Right cardiac atrium (tissue), 5 donors: ENCODE measurements at regions not wholly inside any gene's neighbourhood (a gene's known extent, or its start where the extent isn't known, plus 50 kb on each side); places are given as distances from the start of the nearest gene placed in this dataset.
"Not testable (repeated sequence)": the region's sequence is repeated elsewhere in the genome, so short reads cannot be mapped to it uniquely, and the experiment has no call there.

ENCODE experiments used
- ATAC-seq, 2 donors: fragments of 200-7000 bp; cut with Tn5 transposase; one replicate each; pipeline versions ENCODE4 v1.8.0 to v1.9.1; 2020; ENCODE audit warnings: moderate library complexity in 2 of 2, mild to moderate bottlenecking in 1 of 2
- DNase-seq, 3 donors: peaks; one replicate each; pipeline ENCODE4 v3.0.0-alpha.2; 2020
- H3K27ac ChIP-seq: one replicate; pipeline ENCODE4 v1.5.1; 2013; ENCODE audit warnings: mild to moderate bottlenecking, low read length, control low read depth, moderate library complexity
- H3K27me3 ChIP-seq: one replicate; pipeline ENCODE4 v1.6.1; 2013; ENCODE audit not compliant: control insufficient read depth, insufficient read depth
- H3K4me1 ChIP-seq: one replicate; pipeline ENCODE4 v1.6.1; 2013; ENCODE audit warnings: low read length; ENCODE audit not compliant: control insufficient read depth, insufficient read depth
- H3K4me3 ChIP-seq: one replicate; pipeline ENCODE4 v1.5.1; 2013; ENCODE audit warnings: low read length, control low read depth
- H3K9me3 ChIP-seq: one replicate; pipeline ENCODE4 v1.6.1; 2013; ENCODE audit warnings: low read length; ENCODE audit not compliant: control insufficient read depth
- WGBS: extraction: QIAGEN DNeasy Blood & Tissue Kit; methylation state at CpG from one replicate; pipeline ENCODE4 v1.1.7; 2013; 5-methylcytosine and 5-hydroxymethylcytosine counted together
- intact Hi-C, 4 donors: fragments of 100-400 bp; cut with DNase I; formaldehyde crosslinking; loops; one replicate each; pipeline versions ENCODE4 v1.11.0 to v1.14.0; 2022 to 2023
- donor health status: healthy with polysubstance abuse.
- donor health status: DM: no; HTN: yes; CAD: no.
- donor health status: DM: no; HTN: no; CAD: no.
- donor health status: DM: no; HTN: yes; CAD: no; lungs with severe emphysema.
- donor health status: DM: yes; HTN: yes; CAD: no.

GRCh38 chr10:21125471-21126228, 228.5 kb upstream of the NEBL start:
- Histone ChIP-seq H3K4me1 (no peaks in the 10 kb centered on the region), H3K27me3 (no peaks in the 10 kb centered on the region), H3K4me3 (no peak overlapping the region), H3K9me3 (no peaks in the 10 kb centered on the region), H3K27ac (no peak overlapping the region)
- DNase-seq (no peak), ATAC-seq (no peak)
- intact Hi-C loops, result no loop called here
- WGBS, result 78% methylated on average over 10 of the region's 10 CpGs

GRCh38 chr10:21122907-21123306, 225.8 kb upstream of the NEBL start:
- Histone ChIP-seq H3K9me3 (no peaks in the 10 kb centered on the region), H3K27ac (no peak overlapping the region), H3K4me1 (no peaks in the 10 kb centered on the region), H3K27me3 (no peaks in the 10 kb centered on the region), H3K4me3 (no peak overlapping the region)
- intact Hi-C loops, result no loop called here
- no peak for DNase-seq
- ATAC-seq, result no peak

- H3K9me3 ChIP-seq, DNase-seq, H3K4me1 ChIP-seq, H3K4me3 ChIP-seq, H3K27me3 ChIP-seq, intact Hi-C loops, ATAC-seq, H3K27ac ChIP-seq: not testable (repeated sequence)
- 92% methylated on average over 3 of the region's 3 CpGs for WGBS
Observed at GRCh38 chr10:21121822-21122221, 224.7 kb upstream of the NEBL start.

- 81% methylated on average over 4 of the region's 4 CpGs for WGBS
- H3K27ac ChIP-seq, result no peak overlapping the region
- H3K27me3 ChIP-seq, result no peaks in the 10 kb centered on the region
- H3K9me3 ChIP-seq, result no peaks in the 10 kb centered on the region
- H3K4me1 ChIP-seq, result no peaks in the 10 kb centered on the region
- intact Hi-C loops, result no loop called here
- no peak for DNase-seq
- no peak for ATAC-seq
- no peak overlapping the region for H3K4me3 ChIP-seq
Observed at GRCh38 chr10:21114683-21115082, 217.6 kb upstream of the NEBL start.

GRCh38 chr10:21110358-21110757, 213.2 kb upstream of the NEBL start:
- Histone ChIP-seq H3K9me3 (no peaks in the 10 kb centered on the region), H3K27ac (no peak overlapping the region), H3K4me1 (no peaks in the 10 kb centered on the region), H3K27me3 (no peaks in the 10 kb centered on the region), H3K4me3 (no peak overlapping the region)
- ATAC-seq (no peak), DNase-seq (no peak)
- intact Hi-C loops, result no loop called here
- WGBS, result 87% methylated on average over 2 of the region's 2 CpGs

GRCh38 chr10:21106931-21107330, 209.8 kb upstream of the NEBL start:
- H3K27ac ChIP-seq, ATAC-seq, H3K4me3 ChIP-seq, H3K4me1 ChIP-seq, DNase-seq, H3K27me3 ChIP-seq, H3K9me3 ChIP-seq, intact Hi-C loops: not testable (repeated sequence)
- WGBS, result 81% methylated on average over 4 of the region's 4 CpGs

GRCh38 chr10:21105331-21105730, 208.2 kb upstream of the NEBL start:
- H3K4me3 ChIP-seq, H3K9me3 ChIP-seq, intact Hi-C loops, H3K4me1 ChIP-seq, H3K27me3 ChIP-seq, DNase-seq, ATAC-seq, H3K27ac ChIP-seq: not testable (repeated sequence)
- 65% methylated on average over 3 of the region's 3 CpGs for WGBS

- intact Hi-C loops, result no loop called here
- WGBS, result 42% methylated on average over 7 of the region's 7 CpGs
- H3K27ac ChIP-seq, result no peak overlapping the region
- no peak for DNase-seq
- peak in 1 of 2 donors; percentile 82 for ATAC-seq
- H3K4me3 ChIP-seq, result no peak overlapping the region
- H3K27me3 ChIP-seq, result no peaks in the 10 kb centered on the region
- H3K4me1 ChIP-seq, result no peaks in the 10 kb centered on the region
- H3K9me3 ChIP-seq, result no peaks in the 10 kb centered on the region
Observed at GRCh38 chr10:21100871-21101514, 203.9 kb upstream of the NEBL start.

- no peak for ATAC-seq
- Histone ChIP-seq H3K4me3 (no peak overlapping the region), H3K4me1 (no peaks in the 10 kb centered on the region), H3K9me3 (no peaks in the 10 kb centered on the region), H3K27ac (no peak overlapping the region), H3K27me3 (no peaks in the 10 kb centered on the region)
- DNase-seq, result peak in 1 of 3 donors; percentile 26
- 57% methylated on average over 12 of the region's 12 CpGs for WGBS
- intact Hi-C loops, result no loop called here
Observed at GRCh38 chr10:21100190-21100589, 203.1 kb upstream of the NEBL start.

- intact Hi-C loops, result no loop called here
- DNase-seq, result no peak
- Histone ChIP-seq H3K27ac (no peak overlapping the region), H3K27me3 (no peaks in the 10 kb centered on the region), H3K9me3 (no peaks in the 10 kb centered on the region), H3K4me1 (no peaks in the 10 kb centered on the region), H3K4me3 (no peak overlapping the region)
- 56% methylated on average over 6 of the region's 6 CpGs for WGBS
- ATAC-seq, result no peak
Observed at GRCh38 chr10:21099291-21100062, 202.4 kb upstream of the NEBL start.

- Histone ChIP-seq H3K9me3 (no peaks in the 10 kb centered on the region), H3K4me3 (no peak overlapping the region), H3K4me1 (peaks cover 3% of the 10 kb centered on the region), H3K27me3 (no peaks in the 10 kb centered on the region), H3K27ac (no peak overlapping the region)
- intact Hi-C loops, result no loop called here
- WGBS, result 96% methylated on average over 5 of the region's 5 CpGs
- DNase-seq (no peak), ATAC-seq (no peak)
Observed at GRCh38 chr10:21097926-21098355, 200.8 kb upstream of the NEBL start.
